M059J (cell line): ENCODE measurements at regions not wholly inside any gene's neighbourhood (a gene's known extent, or its start where the extent isn't known, plus 50 kb on each side); places are given as distances from the start of the nearest gene placed in this dataset.
"Not testable (repeated sequence)": the region's sequence is repeated elsewhere in the genome, so short reads cannot be mapped to it uniquely, and the experiment has no call there.

ENCODE experiments used
- DNase-seq: peaks from one replicate; pipeline ENCODE4 v3.0.0-alpha.2; 2012; ENCODE audit warnings: low read depth

DNA sequence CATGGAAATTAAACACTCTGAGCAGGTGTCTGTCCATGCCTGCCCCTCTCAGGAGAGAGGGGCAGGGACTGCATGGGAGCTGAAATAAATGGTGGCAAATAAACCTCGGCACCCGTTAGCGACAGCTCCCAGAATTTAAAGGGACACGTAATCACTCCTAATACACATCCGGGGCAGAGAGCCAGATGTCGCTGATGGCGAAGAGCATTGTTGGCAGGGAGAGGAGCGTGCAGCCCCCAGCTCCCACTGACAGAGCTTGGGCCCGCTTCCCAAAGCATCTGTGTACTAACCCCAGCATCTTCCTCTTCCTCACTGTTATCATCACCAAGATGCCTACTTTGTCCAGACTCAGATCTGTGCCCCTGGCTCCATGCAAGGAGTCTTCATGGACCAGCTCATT is 85.8 kb downstream of the IRX5 start:
- DNase-seq = no peak

DNA sequence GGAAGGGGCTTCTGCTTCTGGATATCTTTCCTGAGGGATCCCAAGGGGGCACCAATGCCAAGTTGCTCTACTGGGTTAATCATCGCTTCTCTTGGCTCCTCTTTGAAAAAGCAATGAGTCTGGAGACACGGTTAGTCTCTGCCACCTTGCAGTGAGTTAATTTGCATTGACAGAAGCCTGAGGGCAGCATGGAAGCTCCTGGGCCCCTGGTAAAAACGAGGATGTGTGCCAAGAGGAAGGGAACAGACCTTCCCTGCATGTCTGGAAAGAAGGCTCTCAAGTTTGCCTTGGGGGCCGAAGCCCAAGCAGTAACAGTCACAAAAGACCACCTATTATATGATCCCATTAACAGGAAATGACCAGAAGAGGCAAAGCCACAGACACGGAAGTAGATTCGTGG is 86.7 kb downstream of the IRX5 start:
- no peak for DNase-seq

DNA sequence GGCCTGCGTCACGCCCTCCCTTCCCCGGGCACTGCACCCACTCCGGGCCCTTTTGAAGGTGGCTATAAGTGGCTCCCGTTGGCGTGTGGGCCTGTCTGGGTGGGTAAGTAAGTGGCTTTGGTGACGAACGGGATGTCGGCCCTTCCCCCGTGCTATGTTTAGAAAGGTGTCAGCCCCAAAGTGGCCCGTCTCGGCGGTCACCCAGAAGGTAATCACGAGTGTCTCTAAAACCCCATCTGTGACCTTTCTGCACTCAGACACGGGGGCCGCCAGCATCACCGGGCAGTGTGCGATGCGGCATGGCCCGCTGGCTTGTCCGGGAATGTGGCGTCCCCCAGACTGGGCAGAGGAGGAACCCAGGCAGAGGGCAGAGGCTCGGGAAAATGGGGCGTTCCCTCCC is 88.2 kb downstream of the IRX5 start:
- DNase-seq = no peak

- no peak for DNase-seq
Measured at GRCh38 chr16:55019419-55020131, 88.9 kb downstream of the IRX5 start.

DNA sequence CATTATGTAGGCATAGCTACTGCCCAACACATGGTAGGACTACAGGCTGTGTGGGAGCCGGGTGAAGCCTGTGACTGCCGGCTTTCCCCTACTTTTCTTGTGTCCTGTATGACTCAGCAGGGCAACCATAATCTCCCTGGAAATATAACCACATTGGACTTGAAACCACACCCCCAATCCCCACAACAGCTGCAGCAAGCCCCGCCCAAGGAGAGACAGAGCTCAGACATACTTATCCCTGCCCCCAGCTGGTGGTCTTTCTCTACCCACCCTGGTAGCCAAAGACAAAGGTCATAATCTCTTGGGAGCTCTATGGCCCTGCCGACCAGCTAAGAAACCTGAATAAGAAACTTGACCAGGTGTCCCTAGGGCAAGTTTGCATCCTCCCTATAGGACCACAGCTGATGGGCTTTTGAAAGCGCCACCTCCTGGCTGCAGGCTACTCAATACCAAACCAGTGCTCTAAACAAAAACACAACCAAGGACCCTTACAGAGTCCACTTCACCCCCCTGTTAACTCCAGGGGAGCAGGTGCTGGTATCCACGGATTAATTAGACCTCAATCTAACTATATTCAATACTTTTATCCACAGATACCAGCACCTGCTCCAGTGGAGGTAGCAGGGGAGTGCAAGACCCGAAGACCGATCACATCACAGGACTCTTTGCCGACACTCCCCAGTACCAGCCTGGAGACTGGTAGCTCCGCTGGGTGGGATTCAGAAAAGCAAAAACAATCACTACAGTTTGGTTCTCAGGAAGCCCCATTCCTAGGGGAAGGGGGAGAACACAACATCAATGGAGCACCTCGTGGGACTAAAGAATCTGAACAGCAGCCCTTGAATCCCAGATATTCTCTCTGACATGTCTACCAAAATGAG is 91.2 kb downstream of the IRX5 start:
- DNase-seq = peak; percentile 80

- DNase-seq = not testable (repeated sequence)
Measured at GRCh38 chr16:55027260-55027659, 96.6 kb downstream of the IRX5 start.

- DNase-seq = no peak
Measured at GRCh38 chr16:55029509-55029908, 98.8 kb downstream of the IRX5 start.

- no peak for DNase-seq
Measured at GRCh38 chr16:55030944-55031343, 100.3 kb downstream of the IRX5 start.

- no peak for DNase-seq
Measured at GRCh38 chr16:55031481-55031880, 100.8 kb downstream of the IRX5 start.

DNA sequence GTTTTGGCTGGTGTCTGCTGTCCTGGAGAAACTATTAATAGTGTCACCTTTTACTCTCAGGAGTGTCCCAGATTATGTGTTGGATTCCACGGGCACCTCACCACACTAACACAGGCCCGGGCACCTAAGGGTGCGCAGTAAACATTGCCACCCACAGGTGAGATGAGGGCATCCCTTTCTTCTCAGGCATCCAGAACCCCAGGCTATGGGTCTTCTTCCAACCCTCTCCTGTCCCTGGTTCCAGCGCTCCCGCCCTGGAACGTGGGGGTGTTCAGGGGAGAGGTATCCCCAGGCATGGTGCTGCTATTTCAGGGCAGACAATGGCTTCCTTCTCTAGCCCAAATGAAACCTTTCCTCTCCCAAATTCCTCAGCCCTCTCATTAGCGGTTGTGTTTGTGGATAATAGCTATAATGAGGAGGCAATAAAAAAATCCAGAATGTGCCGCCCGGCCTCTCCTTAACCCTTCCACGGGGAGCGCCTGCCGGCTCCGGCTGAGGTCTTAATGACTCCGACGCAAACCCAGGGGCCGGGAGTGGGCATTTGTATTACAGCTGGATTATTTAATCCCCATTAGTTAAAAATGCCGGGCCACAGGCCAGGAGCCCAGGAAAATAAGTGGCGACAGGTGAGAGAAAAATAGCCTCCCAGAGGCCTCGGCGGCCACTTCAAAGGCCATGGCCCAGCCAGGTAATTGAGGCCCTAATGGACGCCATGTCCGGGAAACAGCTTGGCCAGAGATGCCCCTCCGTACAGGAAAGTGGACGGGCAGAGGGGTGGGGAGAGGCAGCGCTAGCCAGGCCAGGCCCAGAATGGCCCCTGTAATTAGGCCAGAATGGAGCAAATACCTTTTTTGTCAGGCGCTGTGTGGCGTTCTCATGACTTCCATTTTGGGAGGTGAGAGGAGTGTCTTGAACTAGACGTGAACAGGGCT is 102.8 kb downstream of the IRX5 start:
- DNase-seq = no peak

GRCh38 chr16:55035029-55035428 is 104.4 kb downstream of the IRX5 start:
- DNase-seq = peak; percentile 37

GRCh38 chr16:55035956-55036355 is 105.3 kb downstream of the IRX5 start:
- peak; percentile 29 for DNase-seq

DNA sequence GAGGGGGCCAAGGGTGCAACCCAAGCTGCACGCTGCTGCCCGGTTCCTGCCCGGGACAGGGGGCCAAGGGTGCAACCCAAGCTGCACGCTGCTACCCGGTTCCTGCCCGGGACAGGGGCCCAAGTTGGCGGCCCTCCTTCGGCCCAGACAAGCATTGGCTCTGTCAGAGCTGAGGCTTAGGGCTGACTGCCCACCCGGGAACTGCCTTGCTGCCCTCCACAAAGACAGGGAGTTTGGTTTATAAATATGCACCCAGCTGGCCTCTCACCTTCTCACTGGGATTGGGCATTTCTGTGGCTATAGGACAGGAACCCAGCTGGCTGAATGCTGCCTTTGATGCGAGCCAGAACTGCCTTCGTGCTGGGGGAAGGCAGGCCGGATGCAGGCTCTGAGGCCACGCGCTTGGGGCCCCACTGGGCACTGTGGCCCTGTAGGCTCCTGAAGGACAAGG is 105.7 kb downstream of the IRX5 start:
- no peak for DNase-seq

- DNase-seq = no peak
Measured at GRCh38 chr16:55037046-55037445, 106.4 kb downstream of the IRX5 start.

GRCh38 chr16:55037966-55038365 is 107.3 kb downstream of the IRX5 start:
- no peak for DNase-seq

GRCh38 chr16:55039042-55039441 is 108.4 kb downstream of the IRX5 start:
- no peak for DNase-seq

- peak; percentile 40 for DNase-seq
Measured at GRCh38 chr16:55039511-55039910, 108.8 kb downstream of the IRX5 start.

GRCh38 chr16:55039931-55040330 is 109.3 kb downstream of the IRX5 start:
- DNase-seq = no peak

DNA sequence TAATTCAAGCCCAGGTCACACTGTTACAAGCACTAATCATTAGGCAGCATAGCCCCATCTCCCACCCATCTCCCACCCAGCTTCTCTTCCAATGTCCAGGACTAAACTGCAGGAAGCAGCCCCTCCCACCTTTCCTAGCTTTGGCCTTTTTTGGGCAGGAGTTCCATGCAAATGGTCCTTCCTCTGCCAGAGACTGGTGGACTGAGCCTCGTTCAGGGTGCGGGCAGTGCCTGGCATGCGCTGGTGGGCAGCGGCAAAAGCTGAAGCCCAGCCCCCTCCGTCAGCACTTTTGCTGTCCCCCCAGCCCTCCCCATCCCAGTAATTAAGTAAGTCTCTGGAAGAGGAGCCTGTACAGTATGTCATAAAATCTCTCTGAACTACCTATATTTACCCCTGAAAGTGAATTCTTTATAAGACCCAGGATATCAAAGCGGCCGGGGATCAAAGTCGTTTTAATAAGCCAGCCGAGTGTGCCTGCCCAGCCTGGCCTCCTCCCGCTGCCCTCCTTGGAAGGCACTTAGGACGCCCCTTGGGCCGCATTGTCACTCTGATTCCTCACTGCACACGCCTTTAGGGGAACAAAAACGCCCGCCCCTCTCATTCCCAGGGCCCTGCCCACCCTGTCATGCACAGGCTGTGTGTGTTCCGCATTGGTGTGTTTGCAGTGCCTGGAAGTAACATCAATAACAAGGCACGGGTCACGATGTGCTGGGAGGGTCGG is 109.9 kb downstream of the IRX5 start:
- no peak for DNase-seq

DNA sequence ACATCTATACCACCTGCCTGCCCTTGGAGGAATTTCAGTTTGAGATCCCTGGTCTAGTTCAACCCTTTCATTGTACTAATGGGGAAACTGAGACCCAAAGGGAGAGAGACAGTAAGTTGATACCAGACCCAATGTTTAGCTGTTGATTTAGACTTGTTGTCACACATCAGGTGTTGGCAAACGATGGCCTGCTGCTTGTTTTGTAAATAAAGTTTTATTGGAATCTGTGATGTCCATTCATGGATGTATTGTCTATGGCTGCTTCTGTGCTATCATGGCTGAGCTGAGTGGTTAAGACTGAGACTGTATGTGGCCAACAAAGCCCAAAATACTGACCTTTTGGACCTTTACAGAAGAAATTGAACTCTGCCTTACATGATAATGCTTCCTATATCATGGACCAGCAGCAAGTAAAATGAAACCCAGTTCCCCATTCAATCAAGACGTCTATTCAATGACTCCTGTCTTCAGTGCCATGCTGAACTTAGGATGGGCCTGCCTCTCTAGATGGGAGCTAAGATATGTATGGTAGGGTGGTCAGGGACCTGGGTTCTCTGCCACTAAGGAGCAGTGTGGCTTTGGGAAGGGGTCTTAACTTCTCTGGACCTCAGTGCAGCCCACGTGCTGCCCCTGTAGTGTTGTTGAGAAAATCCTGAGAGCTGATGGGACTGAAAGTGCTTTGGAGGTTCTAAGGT is 111.0 kb downstream of the IRX5 start:
- no peak for DNase-seq
